GM18907 (cell line): ENCODE measurements at regions not wholly inside any gene's neighbourhood (a gene's known extent, or its start where the extent isn't known, plus 50 kb on each side); places are given as distances from the start of the nearest gene placed in this dataset.
"Not testable (repeated sequence)": the region's sequence is repeated elsewhere in the genome, so short reads cannot be mapped to it uniquely, and the experiment has no call there.

Experiments used
- ATAC-seq: cut with Tn5 transposase; IDR thresholded peaks from one replicate; pipeline ENCODE4 v1.9.1; 2021; ENCODE audit warnings: mild to moderate bottlenecking, moderate library complexity; ENCODE audit not compliant: unreplicated experiment

- no peak for ATAC-seq
These were observed 108.8 kb downstream of the NPY start for GRCh38 chr7:24392774-24393173.

GRCh38 chr7:24395512-24395911 is 111.5 kb downstream of the NPY start:
- no peak for ATAC-seq

GRCh38 chr7:24396387-24396786 is 112.4 kb downstream of the NPY start:
- ATAC-seq = not testable (repeated sequence)

GRCh38 chr7:24401628-24402593 is 117.9 kb downstream of the NPY start:
- ATAC-seq = peak; percentile 59

GRCh38 chr7:24402655-24403054 is 118.7 kb downstream of the NPY start:
- ATAC-seq = no peak

- no peak for ATAC-seq
These were observed 119.6 kb downstream of the NPY start for GRCh38 chr7:24403557-24403956.

GRCh38 chr7:24404315-24404714 is 120.3 kb downstream of the NPY start:
- ATAC-seq = no peak

GRCh38 chr7:24405002-24405401 is 121.0 kb downstream of the NPY start:
- no peak for ATAC-seq

GRCh38 chr7:24406053-24406788 is 122.2 kb downstream of the NPY start:
- peak; percentile 74 for ATAC-seq

GRCh38 chr7:24406789-24407299 is 122.9 kb downstream of the NPY start:
- no peak for ATAC-seq

- ATAC-seq = no peak
These were observed 124.0 kb downstream of the NPY start for GRCh38 chr7:24407965-24408364.

- ATAC-seq = no peak
These were observed 124.9 kb downstream of the NPY start for GRCh38 chr7:24408798-24409430.

GRCh38 chr7:24409431-24410024 is 125.5 kb downstream of the NPY start:
- ATAC-seq = no peak

- no peak for ATAC-seq
These were observed 127.2 kb downstream of the NPY start for GRCh38 chr7:24411226-24411625.

GRCh38 chr7:24417526-24418120 is 133.6 kb downstream of the NPY start:
- ATAC-seq = no peak

- no peak for ATAC-seq
These were observed 135.1 kb downstream of the NPY start for GRCh38 chr7:24419077-24419476.

- ATAC-seq = no peak
These were observed 135.5 kb downstream of the NPY start for GRCh38 chr7:24419511-24419910.

- no peak for ATAC-seq
These were observed 138.5 kb downstream of the NPY start for GRCh38 chr7:24422441-24423010.

GRCh38 chr7:24425664-24426063 is 141.7 kb downstream of the NPY start:
- ATAC-seq = no peak

- ATAC-seq = no peak
These were observed 143.1 kb downstream of the NPY start for GRCh38 chr7:24427048-24427447.
